ENCODE measurements at regions not wholly inside any gene's neighbourhood (a gene's known extent, or its start where the extent isn't known, plus 50 kb on each side); places are given as distances from the start of the nearest gene placed in this dataset.
"Not testable (repeated sequence)": the region's sequence is repeated elsewhere in the genome, so short reads cannot be mapped to it uniquely, and the experiment has no call there.

DNA sequence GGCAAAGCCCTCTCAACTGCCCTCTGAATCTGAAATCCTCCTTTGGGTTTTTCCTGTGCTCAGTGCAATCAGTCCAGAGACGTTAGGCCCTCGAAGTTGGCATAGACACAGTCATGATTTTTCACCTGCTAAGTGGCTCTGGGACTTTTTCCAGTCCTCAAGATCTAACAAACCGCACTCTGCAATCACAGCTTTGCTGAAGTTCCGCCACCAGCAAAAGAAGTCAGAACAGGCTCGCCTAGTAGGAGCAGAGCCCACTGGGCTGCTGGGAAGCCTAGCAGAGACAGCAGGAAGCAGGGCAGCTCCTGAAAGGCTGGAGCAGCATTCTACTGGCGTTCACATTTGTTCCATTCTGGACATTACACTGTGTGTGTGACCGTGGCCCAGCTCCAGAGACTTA, 222.8 kb upstream of the KIF2A start:
- H3K36me3 ChIP-seq (ENCODE audit: insufficient read depth, low read length) = no peaks in the 10 kb centered on the region
- no peak overlapping the region for H3K27ac ChIP-seq (ENCODE audit: low read depth, low read length)
- no peak overlapping the region for H3K4me3 ChIP-seq (ENCODE audit: low read length)
- H3K4me1 ChIP-seq (ENCODE audit: insufficient read depth, low read length) = peaks cover 12% of the 10 kb centered on the region; the same call in 1 of the 2 replicates
- no peak overlapping the region for H3K9ac ChIP-seq (ENCODE audit: low read depth, low read length)
- H3K27me3 ChIP-seq (ENCODE audit: insufficient read depth, low read length) = no peaks in the 10 kb centered on the region
- WGBS = 93% methylated on average over 7 of the region's 7 CpGs
- H3K9me3 ChIP-seq (ENCODE audit: insufficient read depth, low read depth, low read length) = no peaks in the 10 kb centered on the region

- Histone ChIP-seq H3K4me3 (ENCODE audit: low read length) (no peak overlapping the region), H3K9me3 (ENCODE audit: insufficient read depth, low read depth, low read length) (no peaks in the 10 kb centered on the region), H3K4me1 (ENCODE audit: insufficient read depth, low read length) (peaks cover 8% of the 10 kb centered on the region; the same call in 1 of the 2 replicates), H3K27me3 (ENCODE audit: insufficient read depth, low read length) (no peaks in the 10 kb centered on the region), H3K27ac (ENCODE audit: low read depth, low read length) (no peak overlapping the region), H3K36me3 (ENCODE audit: insufficient read depth, low read length) (no peaks in the 10 kb centered on the region), H3K9ac (ENCODE audit: low read depth, low read length) (no peak overlapping the region)
- 98% methylated on average over 1 of the region's 1 CpG for WGBS
These were observed 222.3 kb upstream of the KIF2A start for GRCh38 chr5:62083661-62084060.

GRCh38 chr5:62084391-62084790, 221.6 kb upstream of the KIF2A start:
- H3K4me3 ChIP-seq (ENCODE audit: low read length) = no peak overlapping the region

DNA sequence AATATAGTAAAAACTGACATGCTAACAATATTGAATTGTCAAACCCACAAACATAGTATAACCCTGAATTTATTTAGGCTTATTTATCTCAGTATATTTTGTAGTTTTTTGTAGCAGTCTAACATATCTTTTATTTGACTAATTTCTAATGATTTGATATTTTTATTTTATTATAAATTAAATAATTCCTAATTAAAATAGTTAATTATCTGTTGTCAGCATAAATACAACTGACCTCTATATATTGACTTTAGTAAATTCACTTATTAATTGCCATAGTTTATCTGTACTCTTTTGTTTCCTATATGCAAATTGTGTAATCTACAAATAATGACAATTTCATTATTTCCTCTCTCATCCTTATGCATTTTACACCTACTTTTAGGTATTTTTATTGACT, 215.1 kb upstream of the KIF2A start:
- no peak overlapping the region for H3K27ac ChIP-seq (ENCODE audit: low read depth, low read length)
- no peaks in the 10 kb centered on the region for H3K36me3 ChIP-seq (ENCODE audit: insufficient read depth, low read length)
- H3K9me3 ChIP-seq (ENCODE audit: insufficient read depth, low read depth, low read length) = no peaks in the 10 kb centered on the region
- H3K4me1 ChIP-seq (ENCODE audit: insufficient read depth, low read length) = peaks cover 7% of the 10 kb centered on the region; the same call in 1 of the 2 replicates
- H3K4me3 ChIP-seq (ENCODE audit: low read length) = no peak overlapping the region
- H3K27me3 ChIP-seq (ENCODE audit: insufficient read depth, low read length) = no peaks in the 10 kb centered on the region
- no peak overlapping the region for H3K9ac ChIP-seq (ENCODE audit: low read depth, low read length)

More at GRCh38 chr5:62084391-62084790, 221.6 kb upstream of the KIF2A start:
- no peaks in the 10 kb centered on the region for H3K27me3 ChIP-seq (ENCODE audit: insufficient read depth, low read length)
- no peaks in the 10 kb centered on the region for H3K9me3 ChIP-seq (ENCODE audit: insufficient read depth, low read depth, low read length)
- 0 out of 2 replicates have a peak, but pooled peaks cover 2% of the 10 kb centered on the region for H3K4me1 ChIP-seq (ENCODE audit: insufficient read depth, low read length)
- no peaks in the 10 kb centered on the region for H3K36me3 ChIP-seq (ENCODE audit: insufficient read depth, low read length)
- 94% methylated on average over 8 of the region's 8 CpGs for WGBS
- no peak overlapping the region for H3K9ac ChIP-seq (ENCODE audit: low read depth, low read length)
- H3K27ac ChIP-seq (ENCODE audit: low read depth, low read length) = no peak overlapping the region

GRCh38 chr5:62093411-62093810, 212.6 kb upstream of the KIF2A start:
- Histone ChIP-seq H3K4me3 (ENCODE audit: low read length) (no peak overlapping the region), H3K9ac (ENCODE audit: low read depth, low read length) (no peak overlapping the region), H3K4me1 (ENCODE audit: insufficient read depth, low read length) (peaks cover 7% of the 10 kb centered on the region; the same call in 1 of the 2 replicates), H3K27me3 (ENCODE audit: insufficient read depth, low read length) (no peaks in the 10 kb centered on the region), H3K36me3 (ENCODE audit: insufficient read depth, low read length) (no peaks in the 10 kb centered on the region), H3K9me3 (ENCODE audit: insufficient read depth, low read depth, low read length) (no peaks in the 10 kb centered on the region), H3K27ac (ENCODE audit: low read depth, low read length) (no peak overlapping the region)
- WGBS = 89% methylated on average over 2 of the region's 2 CpGs

- no peak overlapping the region for H3K4me3 ChIP-seq (ENCODE audit: low read length)
- no peaks in the 10 kb centered on the region for H3K9me3 ChIP-seq (ENCODE audit: insufficient read depth, low read depth, low read length)
- no peaks in the 10 kb centered on the region for H3K36me3 ChIP-seq (ENCODE audit: insufficient read depth, low read length)
- H3K9ac ChIP-seq (ENCODE audit: low read depth, low read length) = no peak overlapping the region
- H3K27ac ChIP-seq (ENCODE audit: low read depth, low read length) = no peak overlapping the region
- H3K4me1 ChIP-seq (ENCODE audit: insufficient read depth, low read length) = peaks cover 7% of the 10 kb centered on the region; the same call in 1 of the 2 replicates
- H3K27me3 ChIP-seq (ENCODE audit: insufficient read depth, low read length) = no peaks in the 10 kb centered on the region
- WGBS = 43% methylated on average over 3 of the region's 3 CpGs
These were observed 212.0 kb upstream of the KIF2A start for GRCh38 chr5:62093976-62094375.

DNA sequence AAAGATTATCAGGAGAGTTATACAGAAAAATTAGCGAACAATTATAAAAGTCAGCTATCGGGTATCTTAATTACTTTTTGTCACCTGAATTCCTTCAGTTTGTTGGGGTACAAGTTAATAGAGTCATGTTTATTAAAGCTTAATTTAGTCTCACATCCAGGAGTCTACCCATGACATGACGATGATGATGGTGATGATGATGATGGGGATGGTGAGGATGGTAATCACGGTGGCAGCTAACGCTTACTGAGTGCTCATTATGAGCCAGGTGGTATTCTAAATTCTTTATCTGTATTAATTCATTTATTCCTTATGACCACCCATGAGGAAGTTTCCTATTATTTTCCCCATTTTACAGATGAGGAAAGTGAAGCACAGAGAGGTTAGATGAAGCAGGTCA, 208.6 kb upstream of the KIF2A start:
- Histone ChIP-seq H3K27me3 (ENCODE audit: insufficient read depth, low read length) (no peaks in the 10 kb centered on the region), H3K4me3 (ENCODE audit: low read length) (no peak overlapping the region), H3K27ac (ENCODE audit: low read depth, low read length) (no peak overlapping the region), H3K36me3 (ENCODE audit: insufficient read depth, low read length) (no peaks in the 10 kb centered on the region), H3K9me3 (ENCODE audit: insufficient read depth, low read depth, low read length) (no peaks in the 10 kb centered on the region), H3K9ac (ENCODE audit: low read depth, low read length) (no peak overlapping the region), H3K4me1 (ENCODE audit: insufficient read depth, low read length) (peaks cover 7% of the 10 kb centered on the region; the same call in 1 of the 2 replicates)
- 100% methylated on average over 4 of the region's 5 CpGs for WGBS

DNA sequence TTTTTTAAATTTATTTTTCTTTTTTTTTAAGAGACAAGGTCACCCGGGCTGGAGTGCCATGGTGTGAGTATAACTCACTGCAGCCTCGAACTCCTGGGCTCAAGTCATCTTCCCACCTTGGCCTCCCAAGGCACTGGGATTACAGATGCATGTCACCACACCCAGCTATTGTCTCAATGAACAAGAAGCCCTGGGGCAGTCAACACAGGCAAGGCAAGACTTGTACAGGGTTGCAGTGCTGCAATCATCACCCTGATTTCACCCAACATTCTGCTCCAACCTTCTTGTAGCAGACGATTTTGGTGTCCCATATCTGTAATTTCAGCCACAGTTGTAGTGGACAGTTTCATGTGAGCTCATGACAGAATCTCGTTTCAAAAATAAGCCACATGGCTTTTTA, 205.8 kb upstream of the KIF2A start:
- Histone ChIP-seq H3K4me1 (ENCODE audit: insufficient read depth, low read length) (no peaks in the 10 kb centered on the region), H3K36me3 (ENCODE audit: insufficient read depth, low read length) (no peaks in the 10 kb centered on the region), H3K9ac (ENCODE audit: low read depth, low read length) (no peak overlapping the region), H3K27me3 (ENCODE audit: insufficient read depth, low read length) (no peaks in the 10 kb centered on the region), H3K9me3 (ENCODE audit: insufficient read depth, low read depth, low read length) (no peaks in the 10 kb centered on the region), H3K4me3 (ENCODE audit: low read length) (no peak overlapping the region), H3K27ac (ENCODE audit: low read depth, low read length) (no peak overlapping the region)
- WGBS = 93% methylated on average over 4 of the region's 4 CpGs

DNA sequence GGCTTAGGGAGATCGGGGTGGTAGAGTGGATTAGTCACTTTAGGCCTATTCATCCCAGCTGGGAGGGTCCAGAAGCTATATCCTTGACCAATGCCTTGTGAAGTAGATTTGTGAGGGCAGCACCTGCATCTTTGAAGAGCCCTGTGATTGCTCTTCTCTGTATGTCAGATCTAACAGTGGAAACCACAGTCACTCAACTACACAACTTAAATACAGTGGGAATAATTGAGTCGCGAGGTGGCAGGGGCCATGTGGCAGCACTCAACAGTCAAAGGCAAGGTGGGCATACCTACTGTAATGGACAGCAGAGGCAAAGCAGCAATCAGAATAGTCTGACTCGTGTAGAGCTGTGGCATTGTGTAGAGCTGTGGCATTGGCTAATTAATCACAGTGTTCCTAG, 202.1 kb upstream of the KIF2A start:
- not testable (repeated sequence) for H3K4me3 ChIP-seq (ENCODE audit: low read length); H3K27me3 ChIP-seq (ENCODE audit: insufficient read depth, low read length); H3K27ac ChIP-seq (ENCODE audit: low read depth, low read length); H3K36me3 ChIP-seq (ENCODE audit: insufficient read depth, low read length); H3K9me3 ChIP-seq (ENCODE audit: insufficient read depth, low read depth, low read length); H3K4me1 ChIP-seq (ENCODE audit: insufficient read depth, low read length); H3K9ac ChIP-seq (ENCODE audit: low read depth, low read length)
- WGBS = 92% methylated on average over 4 of the region's 4 CpGs

GRCh38 chr5:62111428-62111827, 194.6 kb upstream of the KIF2A start:
- Histone ChIP-seq H3K27me3 (ENCODE audit: insufficient read depth, low read length) (no peaks in the 10 kb centered on the region), H3K36me3 (ENCODE audit: insufficient read depth, low read length) (no peaks in the 10 kb centered on the region), H3K27ac (ENCODE audit: low read depth, low read length) (no peak overlapping the region), H3K4me1 (ENCODE audit: insufficient read depth, low read length) (no peaks in the 10 kb centered on the region), H3K4me3 (ENCODE audit: low read length) (no peak overlapping the region), H3K9me3 (ENCODE audit: insufficient read depth, low read depth, low read length) (no peaks in the 10 kb centered on the region), H3K9ac (ENCODE audit: low read depth, low read length) (no peak overlapping the region)

DNA sequence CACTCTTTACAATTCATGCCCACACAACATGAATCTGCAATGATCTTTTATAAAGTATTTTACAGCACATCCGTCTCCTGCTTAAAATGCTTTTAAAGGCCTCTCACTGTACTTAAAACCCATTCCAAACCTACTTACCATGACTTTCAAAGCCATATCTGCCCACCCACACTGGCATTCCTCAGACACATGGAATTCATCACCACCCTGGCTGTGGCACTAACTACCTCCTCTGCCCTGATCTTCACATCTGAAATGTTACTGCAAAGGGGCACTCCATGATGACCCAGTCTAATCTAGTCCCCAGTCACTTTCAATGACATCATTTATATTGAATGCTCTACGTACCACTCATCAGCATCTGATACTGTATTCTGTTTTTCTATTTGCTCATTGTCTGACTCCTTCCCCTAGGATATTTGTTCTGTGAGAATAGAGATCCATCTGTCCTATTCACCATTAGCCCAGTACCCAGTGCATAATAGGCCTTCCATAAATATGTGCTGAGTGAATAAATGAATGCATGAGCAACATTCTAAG, 193.2 kb upstream of the KIF2A start:
- H3K9ac ChIP-seq (ENCODE audit: low read depth, low read length) = no peak overlapping the region
- no peak overlapping the region for H3K4me3 ChIP-seq (ENCODE audit: low read length)
- H3K27me3 ChIP-seq (ENCODE audit: insufficient read depth, low read length) = no peaks in the 10 kb centered on the region
- H3K36me3 ChIP-seq (ENCODE audit: insufficient read depth, low read length) = no peaks in the 10 kb centered on the region
- H3K27ac ChIP-seq (ENCODE audit: low read depth, low read length) = no peak overlapping the region
- no peaks in the 10 kb centered on the region for H3K4me1 ChIP-seq (ENCODE audit: insufficient read depth, low read length)
- H3K9me3 ChIP-seq (ENCODE audit: insufficient read depth, low read depth, low read length) = no peaks in the 10 kb centered on the region
- 82% methylated on average over 2 of the region's 2 CpGs for WGBS

- Histone ChIP-seq H3K27me3 (ENCODE audit: insufficient read depth, low read length) (no peaks in the 10 kb centered on the region), H3K4me3 (ENCODE audit: low read length) (no peak overlapping the region), H3K27ac (ENCODE audit: low read depth, low read length) (no peak overlapping the region), H3K9ac (ENCODE audit: low read depth, low read length) (no peak overlapping the region), H3K4me1 (ENCODE audit: insufficient read depth, low read length) (no peaks in the 10 kb centered on the region), H3K36me3 (ENCODE audit: insufficient read depth, low read length) (no peaks in the 10 kb centered on the region), H3K9me3 (ENCODE audit: insufficient read depth, low read depth, low read length) (no peaks in the 10 kb centered on the region)
- 86% methylated on average over 2 of the region's 2 CpGs for WGBS
These were observed 191.0 kb upstream of the KIF2A start for GRCh38 chr5:62115014-62115413.
